ENCODE measurements at regions not wholly inside any gene's neighbourhood (a gene's known extent, or its start where the extent isn't known, plus 50 kb on each side); places are given as distances from the start of the nearest gene placed in this dataset.
"Not testable (repeated sequence)": the region's sequence is repeated elsewhere in the genome, so short reads cannot be mapped to it uniquely, and the experiment has no call there.

DNA sequence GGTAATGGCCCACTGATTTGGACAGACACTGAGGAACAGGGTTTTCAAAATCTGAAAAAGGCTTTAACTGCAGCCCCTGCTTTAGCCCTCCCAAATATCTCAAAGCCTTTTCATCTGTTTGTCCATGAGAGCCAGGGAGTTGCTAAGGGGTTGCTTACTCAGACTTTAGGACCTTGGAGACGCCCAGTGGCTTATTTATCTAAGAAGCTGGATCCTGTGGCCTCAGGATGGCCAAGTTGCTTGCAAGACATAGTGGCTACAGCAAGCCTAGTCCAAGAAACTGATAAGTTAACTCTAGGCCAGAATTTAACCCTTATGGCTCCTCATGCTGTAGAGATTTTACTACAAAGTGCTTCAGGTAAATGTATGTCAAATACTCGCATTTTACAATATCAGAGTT, 924.8 kb upstream of the AMELY start:
- H3K9me3 ChIP-seq (ENCODE audit: low read length), result no peaks in the 10 kb centered on the region
- TF ChIP-seq, protein P1, sequence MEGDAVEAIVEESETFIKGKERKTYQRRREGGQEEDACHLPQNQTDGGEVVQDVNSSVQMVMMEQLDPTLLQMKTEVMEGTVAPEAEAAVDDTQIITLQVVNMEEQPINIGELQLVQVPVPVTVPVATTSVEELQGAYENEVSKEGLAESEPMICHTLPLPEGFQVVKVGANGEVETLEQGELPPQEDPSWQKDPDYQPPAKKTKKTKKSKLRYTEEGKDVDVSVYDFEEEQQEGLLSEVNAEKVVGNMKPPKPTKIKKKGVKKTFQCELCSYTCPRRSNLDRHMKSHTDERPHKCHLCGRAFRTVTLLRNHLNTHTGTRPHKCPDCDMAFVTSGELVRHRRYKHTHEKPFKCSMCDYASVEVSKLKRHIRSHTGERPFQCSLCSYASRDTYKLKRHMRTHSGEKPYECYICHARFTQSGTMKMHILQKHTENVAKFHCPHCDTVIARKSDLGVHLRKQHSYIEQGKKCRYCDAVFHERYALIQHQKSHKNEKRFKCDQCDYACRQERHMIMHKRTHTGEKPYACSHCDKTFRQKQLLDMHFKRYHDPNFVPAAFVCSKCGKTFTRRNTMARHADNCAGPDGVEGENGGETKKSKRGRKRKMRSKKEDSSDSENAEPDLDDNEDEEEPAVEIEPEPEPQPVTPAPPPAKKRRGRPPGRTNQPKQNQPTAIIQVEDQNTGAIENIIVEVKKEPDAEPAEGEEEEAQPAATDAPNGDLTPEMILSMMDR (conservative IDR thresholded peaks at IDR 0.05; ENCODE audit: low read length), result no peak
- TF ChIP-seq EZH2phosphoT487 (IDR thresholded peaks at IDR 0.05; ENCODE audit: borderline replicate concordance, low read depth, low read length), result no peak
- H2AFZ ChIP-seq (ENCODE audit: low read length), result no peak overlapping the region
- H4K20me1 ChIP-seq (ENCODE audit: insufficient read depth, low read length), result no peaks in the 10 kb centered on the region
- H3K4me2 ChIP-seq (ENCODE audit: low read length), result no peak overlapping the region
- no peaks in the 10 kb centered on the region for H3K79me2 ChIP-seq (ENCODE audit: insufficient read depth, low read depth, low read length)
- H3K27ac ChIP-seq (ENCODE audit: low read depth, low read length, poor library complexity, severe bottlenecking), result no peak overlapping the region
- H3K4me1 ChIP-seq (ENCODE audit: insufficient read depth, low read length, poor library complexity, severe bottlenecking), result no peaks in the 10 kb centered on the region
- no peak overlapping the region for H3K4me3 ChIP-seq (ENCODE audit: low read depth, low read length, poor library complexity, severe bottlenecking)
- DNase-seq (ENCODE audit: low spot score), result no peak
- intact Hi-C loops (cut with micrococcal nuclease; ENCODE audit: unreplicated experiment), result no loop called here
- ChIA-PET CTCF (ENCODE audit: unreplicated experiment) (no interaction called here), POLR2A (no interaction called here)
- no TSS peak for BruUV-seq (replicated peaks)
- H3K9me2 ChIP-seq (ENCODE audit: insufficient read depth, low read length), result no peaks in the 10 kb centered on the region
- H3K36me3 ChIP-seq (ENCODE audit: insufficient read depth, low read length), result no peaks in the 10 kb centered on the region

DNA sequence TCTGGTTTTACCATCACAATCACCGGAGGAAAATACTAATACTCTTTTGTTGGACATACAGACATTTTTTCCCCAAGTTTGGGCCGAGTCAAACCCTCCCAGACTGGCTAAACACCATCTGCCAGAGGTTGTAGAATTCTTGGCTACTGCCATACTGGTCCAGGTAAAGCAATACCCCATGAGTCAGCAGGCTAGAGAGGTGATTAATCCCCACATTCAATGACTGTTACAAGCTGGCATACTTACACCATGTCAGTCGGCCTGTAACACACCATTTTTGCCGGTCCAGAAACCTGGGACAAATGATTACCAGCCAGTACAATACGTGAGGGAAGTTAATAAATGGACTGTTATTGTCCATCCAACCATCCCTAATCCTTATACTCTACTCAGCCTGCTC, 923.9 kb upstream of the AMELY start:
- ChIA-PET POLR2A (no interaction called here), CTCF (ENCODE audit: unreplicated experiment) (no interaction called here)
- Histone ChIP-seq H3K4me2 (ENCODE audit: low read length) (no peak overlapping the region), H3K27ac (ENCODE audit: low read depth, low read length, poor library complexity, severe bottlenecking) (no peak overlapping the region), H3K9me2 (ENCODE audit: insufficient read depth, low read length) (no peaks in the 10 kb centered on the region), H3K4me1 (ENCODE audit: insufficient read depth, low read length, poor library complexity, severe bottlenecking) (no peaks in the 10 kb centered on the region), H3K79me2 (ENCODE audit: insufficient read depth, low read depth, low read length) (no peaks in the 10 kb centered on the region), H3K36me3 (ENCODE audit: insufficient read depth, low read length) (no peaks in the 10 kb centered on the region), H3K4me3 (ENCODE audit: low read depth, low read length, poor library complexity, severe bottlenecking) (no peak overlapping the region), H3K9me3 (ENCODE audit: low read length) (no peaks in the 10 kb centered on the region), H2AFZ (ENCODE audit: low read length) (no peak overlapping the region), H4K20me1 (ENCODE audit: insufficient read depth, low read length) (no peaks in the 10 kb centered on the region)
- no peak for DNase-seq (ENCODE audit: low spot score)
- no TSS peak for BruUV-seq (replicated peaks)
- intact Hi-C loops (cut with micrococcal nuclease; ENCODE audit: unreplicated experiment), result no loop called here
- TF ChIP-seq, protein P1 (conservative IDR thresholded peaks at IDR 0.05; ENCODE audit: low read length), result no peak
- TF ChIP-seq EZH2phosphoT487 (IDR thresholded peaks at IDR 0.05; ENCODE audit: borderline replicate concordance, low read depth, low read length), result no peak

DNA sequence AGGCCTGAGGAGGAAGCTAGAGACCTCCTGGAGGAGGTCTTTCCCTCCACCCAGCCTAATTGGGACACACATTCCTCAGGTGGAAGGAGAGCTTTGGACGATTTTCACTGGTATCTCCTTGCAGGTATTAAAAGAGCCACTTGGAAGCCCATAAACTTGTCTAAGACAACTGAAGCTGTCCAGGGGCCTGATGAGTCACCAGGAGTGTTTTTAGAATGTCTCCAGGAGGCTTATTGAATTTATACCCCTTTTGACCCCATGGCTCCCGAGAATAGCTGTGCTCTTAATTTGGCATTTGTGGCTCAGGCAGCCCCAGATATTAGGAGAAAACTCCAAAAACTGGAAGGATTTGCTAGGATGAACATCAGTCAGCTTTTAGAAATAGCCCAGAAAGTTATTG, 922.7 kb upstream of the AMELY start:
- ChIA-PET POLR2A (interaction anchor here (1.0 kb wide), 1 partner anchor 15 kb away, joined by 3 read pairs; no protein-coding TSS in a partner anchor), CTCF (ENCODE audit: unreplicated experiment) (no interaction called here)
- intact Hi-C loops (cut with micrococcal nuclease; ENCODE audit: unreplicated experiment), result no loop called here
- no peaks in the 10 kb centered on the region for H3K9me2 ChIP-seq (ENCODE audit: insufficient read depth, low read length)
- H3K27ac ChIP-seq (ENCODE audit: low read depth, low read length, poor library complexity, severe bottlenecking), result no peak overlapping the region
- no peaks in the 10 kb centered on the region for H3K36me3 ChIP-seq (ENCODE audit: insufficient read depth, low read length)
- DNase-seq (ENCODE audit: low spot score), result no peak
- no peak for TF ChIP-seq EZH2phosphoT487 (IDR thresholded peaks at IDR 0.05; ENCODE audit: borderline replicate concordance, low read depth, low read length)
- TF ChIP-seq, protein P1 (conservative IDR thresholded peaks at IDR 0.05; ENCODE audit: low read length), result no peak
- H3K79me2 ChIP-seq (ENCODE audit: insufficient read depth, low read depth, low read length), result no peaks in the 10 kb centered on the region
- no peaks in the 10 kb centered on the region for H3K4me1 ChIP-seq (ENCODE audit: insufficient read depth, low read length, poor library complexity, severe bottlenecking)
- BruUV-seq (replicated peaks), result no TSS peak
- H3K4me2 ChIP-seq (ENCODE audit: low read length), result no peak overlapping the region
- H3K9me3 ChIP-seq (ENCODE audit: low read length), result no peaks in the 10 kb centered on the region
- no peak overlapping the region for H3K4me3 ChIP-seq (ENCODE audit: low read depth, low read length, poor library complexity, severe bottlenecking)
- no peak overlapping the region for H2AFZ ChIP-seq (ENCODE audit: low read length)
- H4K20me1 ChIP-seq (ENCODE audit: insufficient read depth, low read length), result no peaks in the 10 kb centered on the region

DNA sequence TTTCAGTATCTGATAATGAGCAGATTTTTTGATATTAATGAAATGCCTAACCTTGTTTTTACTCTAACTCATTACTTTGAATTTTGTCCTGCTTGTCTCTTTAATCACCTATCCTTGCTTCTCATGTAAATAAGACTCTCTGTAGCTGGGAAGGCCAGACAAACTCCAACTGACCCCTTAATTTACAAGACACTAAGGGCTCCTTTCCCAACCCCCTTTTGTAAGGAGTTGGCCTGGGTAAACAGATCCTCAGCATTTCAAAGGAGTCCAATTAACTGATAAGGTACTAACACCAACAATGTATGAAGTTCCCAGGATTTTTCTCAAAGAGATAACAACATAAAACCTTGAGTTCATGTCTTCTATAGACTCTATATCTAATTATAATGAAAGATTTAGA, 919.3 kb upstream of the AMELY start:
- H3K27ac ChIP-seq (ENCODE audit: low read depth, low read length, poor library complexity, severe bottlenecking); H3K9me2 ChIP-seq (ENCODE audit: insufficient read depth, low read length); POLR2A ChIA-PET; H3K4me1 ChIP-seq (ENCODE audit: insufficient read depth, low read length, poor library complexity, severe bottlenecking); H3K4me2 ChIP-seq (ENCODE audit: low read length); H3K36me3 ChIP-seq (ENCODE audit: insufficient read depth, low read length); H2AFZ ChIP-seq (ENCODE audit: low read length); DNase-seq (ENCODE audit: low spot score); H3K9me3 ChIP-seq (ENCODE audit: low read length); H4K20me1 ChIP-seq (ENCODE audit: insufficient read depth, low read length); H3K4me3 ChIP-seq (ENCODE audit: low read depth, low read length, poor library complexity, severe bottlenecking); H3K79me2 ChIP-seq (ENCODE audit: insufficient read depth, low read depth, low read length); CTCF ChIA-PET (ENCODE audit: unreplicated experiment); intact Hi-C loops (cut with micrococcal nuclease; ENCODE audit: unreplicated experiment); BruUV-seq (replicated peaks): not testable (repeated sequence)

All from OCI-LY7 (cell line).